ENCODE measurements at regions not wholly inside any gene's neighbourhood (a gene's known extent, or its start where the extent isn't known, plus 50 kb on each side); places are given as distances from the start of the nearest gene placed in this dataset.
"Not testable (repeated sequence)": the region's sequence is repeated elsewhere in the genome, so short reads cannot be mapped to it uniquely, and the experiment has no call there.

DNA sequence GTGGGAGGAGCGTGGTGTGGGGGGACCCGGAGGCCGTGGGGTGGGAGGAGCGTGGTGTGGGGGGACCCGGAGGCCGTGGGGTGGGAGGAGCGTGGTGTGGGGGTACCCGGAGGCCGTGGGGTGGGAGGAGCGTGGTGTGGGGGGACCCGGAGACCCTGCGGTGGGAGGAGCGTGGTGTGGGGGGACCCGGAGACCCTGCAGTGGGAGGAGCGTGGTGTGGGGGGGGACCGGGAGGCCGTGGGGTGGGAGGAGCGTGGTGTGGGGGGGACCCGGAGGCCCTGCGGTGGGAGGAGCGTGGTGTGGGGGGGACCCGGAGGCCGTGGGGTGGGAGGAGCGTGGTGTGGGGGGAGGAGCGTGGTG is 203.5 kb downstream of the DLL1 start:
- not testable (repeated sequence) for DNase-seq (ENCODE audit: extremely low read depth in 1 of 2, low read depth in 1 of 2)

GRCh38 chr6:170086639-170087420 is 204.0 kb downstream of the DLL1 start:
- no peak for DNase-seq (ENCODE audit: extremely low read depth in 1 of 2, low read depth in 1 of 2)

DNA sequence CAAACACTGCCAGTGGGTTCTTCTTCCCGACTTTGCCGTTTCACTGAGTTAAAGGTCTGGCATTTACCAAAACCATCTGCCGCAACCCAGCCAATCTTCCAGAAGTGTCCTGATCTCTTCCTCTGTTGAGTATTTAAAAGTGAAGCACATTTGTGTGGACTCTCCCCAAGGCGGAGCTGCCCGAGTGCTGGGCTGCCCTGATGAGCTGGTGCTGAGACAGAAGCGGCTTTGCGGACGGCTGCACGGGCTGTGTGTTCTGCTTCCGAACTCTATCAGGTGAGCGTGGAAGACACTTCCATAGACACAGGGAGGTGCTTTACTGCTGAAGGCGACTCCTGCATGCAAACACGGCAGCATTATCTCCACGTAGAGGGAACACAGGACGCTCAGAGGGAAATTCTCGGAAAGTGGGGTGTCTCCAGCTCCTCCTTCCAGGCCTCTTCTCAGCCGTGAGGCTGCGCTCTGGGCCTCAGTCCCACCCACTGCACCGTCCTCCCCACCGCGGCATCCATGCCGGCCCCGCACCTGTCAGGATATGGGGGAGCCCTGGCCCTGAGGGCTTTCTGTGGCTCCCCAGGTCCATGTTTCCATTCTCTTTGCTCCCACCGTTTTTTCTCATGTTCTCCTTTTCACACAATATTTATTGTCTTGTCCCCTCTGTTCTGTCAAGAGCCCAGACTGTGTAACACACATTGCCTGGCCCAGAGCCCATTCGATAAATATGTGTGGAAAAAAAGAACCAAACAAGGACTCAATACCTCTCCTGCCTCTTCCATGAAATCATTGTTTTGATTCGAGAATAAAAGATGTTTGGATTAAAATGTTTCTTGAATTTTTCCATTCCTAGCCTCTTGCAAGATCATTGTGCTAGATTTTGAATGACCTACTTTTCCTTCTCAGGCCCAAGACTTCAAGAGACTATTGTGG is 205.1 kb downstream of the DLL1 start:
- no peak for DNase-seq (ENCODE audit: extremely low read depth in 1 of 2, low read depth in 1 of 2)

DNA sequence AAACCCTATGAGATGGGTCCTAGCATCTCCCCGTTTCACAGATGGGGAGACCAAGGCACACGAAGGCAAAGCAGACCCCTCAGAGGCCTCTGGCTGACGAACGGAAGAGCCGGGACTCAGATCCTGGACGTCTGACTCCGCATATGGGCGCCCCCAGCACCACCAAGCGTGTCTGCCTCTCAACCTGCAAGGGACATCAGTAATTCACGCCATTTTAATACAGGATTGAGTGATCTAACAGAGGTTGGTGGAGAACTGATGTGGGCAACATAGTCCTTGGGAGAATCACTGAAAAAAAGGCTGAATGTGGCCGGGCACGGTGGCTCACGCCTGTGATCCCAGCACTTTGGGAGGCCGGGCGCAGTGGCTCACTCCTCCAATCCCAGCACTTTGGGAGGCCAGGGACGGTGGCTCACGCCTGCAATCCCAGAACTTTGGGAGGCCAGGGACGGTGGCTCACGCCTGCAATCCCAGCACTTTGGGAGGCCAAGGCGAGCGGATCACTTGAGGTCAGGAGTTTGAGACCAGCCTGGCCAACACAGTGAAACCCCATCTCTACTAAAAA is 206.6 kb downstream of the DLL1 start:
- no peak for DNase-seq (ENCODE audit: extremely low read depth in 1 of 2, low read depth in 1 of 2)

DNA sequence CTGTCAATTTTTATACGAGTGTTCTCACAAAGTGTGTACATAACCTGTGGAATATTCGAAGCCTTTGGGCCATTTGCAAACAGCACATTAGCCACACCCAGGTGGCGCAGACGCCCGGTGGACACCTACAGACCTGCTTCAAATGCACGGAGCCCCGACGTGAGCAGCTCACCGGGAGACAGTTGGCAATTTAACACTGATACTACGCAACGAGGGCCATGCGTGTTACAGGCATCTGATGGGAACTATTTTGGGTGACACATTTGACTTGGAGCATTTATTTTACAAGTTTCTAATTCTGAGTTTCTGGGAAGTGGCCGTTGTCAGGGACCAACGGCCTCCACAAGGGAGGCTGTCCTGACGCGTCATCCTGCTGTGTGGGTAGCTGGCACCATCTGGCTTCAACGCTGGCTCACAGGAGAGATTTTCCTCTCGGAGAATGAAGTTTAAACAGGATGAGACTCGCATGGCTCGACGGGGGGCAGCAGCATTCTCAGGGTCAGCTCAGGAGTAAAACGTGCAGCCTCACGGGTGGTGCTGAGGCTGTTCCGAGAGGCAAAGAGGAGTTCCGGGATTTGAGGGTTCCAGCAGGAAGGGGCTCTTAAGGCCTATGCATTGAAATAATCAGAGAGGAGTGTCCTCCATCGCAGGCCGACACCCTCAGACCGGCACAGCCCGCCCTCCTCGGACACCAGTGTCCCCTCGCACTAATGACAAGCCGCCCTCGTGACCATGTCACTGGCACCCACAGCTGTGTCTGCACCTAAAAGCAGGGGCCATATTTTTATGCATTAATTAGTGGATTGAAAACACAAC is 207.4 kb downstream of the DLL1 start:
- no peak for DNase-seq (ENCODE audit: extremely low read depth in 1 of 2, low read depth in 1 of 2)

- no peak for DNase-seq (ENCODE audit: extremely low read depth in 1 of 2, low read depth in 1 of 2)
Measured at GRCh38 chr6:170082531-170083187, 208.2 kb downstream of the DLL1 start.

DNA sequence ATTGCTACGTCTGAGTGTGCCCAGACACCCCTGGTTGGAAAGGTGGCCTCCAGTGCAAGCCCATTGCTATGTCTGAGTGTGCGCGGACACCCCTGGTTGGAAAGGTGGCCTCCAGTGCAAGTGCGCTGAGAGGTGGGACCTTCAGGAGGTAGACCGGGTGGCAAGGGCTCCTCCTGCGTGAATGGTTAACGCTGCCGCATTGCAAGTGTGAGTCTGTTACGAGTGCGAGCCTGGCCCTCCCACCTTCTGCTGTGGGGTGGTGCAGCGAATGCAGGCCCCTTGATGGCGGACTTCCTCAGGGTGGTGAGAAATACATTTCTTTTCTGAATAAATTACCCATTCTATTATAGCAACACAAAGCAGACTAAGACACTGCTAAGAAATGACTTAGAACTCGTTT is 208.8 kb downstream of the DLL1 start:
- no peak for DNase-seq (ENCODE audit: extremely low read depth in 1 of 2, low read depth in 1 of 2)

GRCh38 chr6:170081556-170081955 is 209.3 kb downstream of the DLL1 start:
- no peak for DNase-seq (ENCODE audit: extremely low read depth in 1 of 2, low read depth in 1 of 2)

DNA sequence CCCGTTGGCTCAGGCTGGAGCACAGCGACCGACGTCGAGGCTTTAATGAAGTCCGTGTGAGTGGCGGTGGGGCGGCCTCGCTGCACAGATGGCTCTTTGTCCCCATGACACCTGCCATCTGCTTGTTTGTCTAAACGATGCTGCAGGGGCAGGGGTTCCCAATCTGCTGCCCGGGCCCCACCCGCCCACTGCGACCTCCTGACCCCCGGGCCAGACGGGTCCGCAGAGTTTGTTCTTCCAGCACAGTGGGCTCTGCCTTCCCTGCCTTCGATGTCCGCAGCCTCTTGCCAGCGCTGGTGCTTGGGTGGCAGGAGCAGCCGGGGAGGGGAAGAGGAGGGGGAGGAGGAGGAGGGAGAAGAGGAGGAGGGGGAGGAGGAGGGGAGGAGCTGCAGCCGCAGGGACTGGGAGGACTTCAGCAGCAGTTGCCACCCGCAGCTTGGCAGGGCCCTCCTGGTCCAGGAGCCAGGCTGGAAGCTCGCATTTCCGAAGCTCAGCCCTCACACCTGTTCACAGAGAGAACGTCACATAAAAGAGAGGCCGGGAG is 210.0 kb downstream of the DLL1 start:
- no peak for DNase-seq (ENCODE audit: extremely low read depth in 1 of 2, low read depth in 1 of 2)

DNA sequence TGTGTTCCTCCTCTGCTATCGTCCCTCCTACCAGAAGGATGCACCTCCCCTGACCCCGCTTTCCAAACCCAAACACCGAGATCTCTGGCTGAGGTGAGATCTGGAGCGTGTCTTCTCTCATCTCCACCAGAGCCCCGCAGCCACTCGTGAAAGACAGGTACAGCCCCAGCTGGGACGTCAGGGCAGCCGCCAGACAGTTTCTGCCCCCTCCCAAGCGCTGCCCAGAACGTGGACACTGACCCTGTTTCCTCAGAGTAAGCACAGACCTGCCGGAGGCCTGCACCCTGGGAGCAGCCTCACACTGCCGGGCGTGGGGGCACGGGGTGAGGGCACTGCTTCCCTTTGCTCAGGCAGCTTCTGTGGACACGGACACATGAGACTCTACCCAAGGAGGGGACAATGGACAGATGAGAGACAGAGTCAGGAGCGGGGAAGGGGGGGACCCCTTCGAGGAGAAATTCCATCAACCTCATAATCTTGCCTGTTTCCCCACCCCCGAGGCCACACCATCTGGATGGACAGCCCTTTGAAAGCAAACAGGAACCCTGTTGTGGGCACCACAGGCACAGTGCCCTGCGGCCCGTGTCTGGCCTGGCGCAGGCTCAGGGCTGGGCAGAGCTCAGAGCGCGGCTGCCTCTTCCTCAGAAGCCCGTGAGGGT is 210.6 kb downstream of the DLL1 start:
- no peak for DNase-seq (ENCODE audit: extremely low read depth in 1 of 2, low read depth in 1 of 2)

DNA sequence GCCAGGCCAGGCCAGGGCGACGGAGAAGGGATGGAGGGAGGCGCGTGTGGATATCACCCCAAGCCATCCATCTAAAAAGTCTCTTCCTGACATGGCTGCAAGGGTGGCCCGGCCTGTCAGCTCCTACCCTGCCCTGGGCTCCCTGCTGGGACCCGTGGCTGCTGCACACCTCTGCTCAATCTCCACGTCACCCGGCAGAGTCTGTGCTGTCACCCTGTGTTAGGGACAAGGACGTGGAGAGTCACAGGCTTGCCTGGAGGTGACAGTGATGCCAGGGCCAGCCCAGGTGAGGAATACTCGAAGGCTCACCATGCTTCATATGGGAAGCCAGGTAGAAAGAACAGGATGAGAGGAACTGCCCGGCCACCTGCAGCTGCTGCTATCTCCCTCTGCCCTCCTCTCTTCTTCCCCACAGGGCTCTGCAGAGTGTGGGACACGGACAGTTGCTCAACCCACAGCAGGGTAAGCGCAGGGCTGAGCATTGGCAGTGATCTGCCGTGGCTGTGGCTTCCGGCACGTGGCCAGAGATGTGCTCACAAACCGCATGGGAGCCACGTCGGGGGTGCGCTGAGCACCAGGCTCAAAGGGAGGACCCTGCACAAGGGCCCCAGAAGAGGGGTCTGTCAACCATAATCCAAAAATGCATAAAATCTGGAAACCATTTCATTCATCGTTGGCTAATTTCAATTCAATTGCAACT is 214.3 kb downstream of the DLL1 start:
- DNase-seq (ENCODE audit: extremely low read depth in 1 of 2, low read depth in 1 of 2): no peak

- no peak for DNase-seq (ENCODE audit: extremely low read depth in 1 of 2, low read depth in 1 of 2)
Measured at GRCh38 chr6:170075659-170076223, 215.1 kb downstream of the DLL1 start.

DNA sequence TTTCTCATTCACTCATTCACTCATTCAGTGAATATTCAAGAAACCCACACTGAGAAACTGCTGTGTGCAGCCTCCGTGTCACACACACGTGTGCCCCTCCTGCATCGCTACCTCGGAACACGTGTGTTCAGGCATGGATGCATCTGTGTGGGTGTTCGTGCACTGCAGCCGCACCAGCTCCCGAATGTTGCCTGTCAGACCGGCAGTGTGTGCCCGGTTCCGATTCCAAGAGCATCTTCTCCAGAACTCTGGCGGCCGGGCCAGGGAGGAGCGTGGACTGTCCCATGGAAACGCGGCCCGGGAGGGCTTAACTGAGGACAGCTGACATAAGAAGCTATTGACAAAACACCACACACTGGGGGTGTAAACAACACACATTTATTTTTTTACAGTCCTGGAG is 216.0 kb downstream of the DLL1 start:
- no peak for DNase-seq (ENCODE audit: extremely low read depth in 1 of 2, low read depth in 1 of 2)

- DNase-seq (ENCODE audit: extremely low read depth in 1 of 2, low read depth in 1 of 2): no peak
Measured at GRCh38 chr6:170074435-170074834, 216.4 kb downstream of the DLL1 start.

- DNase-seq (ENCODE audit: extremely low read depth in 1 of 2, low read depth in 1 of 2): no peak
Measured at GRCh38 chr6:170073846-170074245, 217.0 kb downstream of the DLL1 start.

GRCh38 chr6:170072246-170072645 is 218.6 kb downstream of the DLL1 start:
- no peak for DNase-seq (ENCODE audit: extremely low read depth in 1 of 2, low read depth in 1 of 2)

GRCh38 chr6:170069611-170070010 is 221.3 kb downstream of the DLL1 start:
- DNase-seq (ENCODE audit: extremely low read depth in 1 of 2, low read depth in 1 of 2): no peak

GRCh38 chr6:170068496-170068895 is 222.4 kb downstream of the DLL1 start:
- no peak for DNase-seq (ENCODE audit: extremely low read depth in 1 of 2, low read depth in 1 of 2)

- no peak for DNase-seq (ENCODE audit: extremely low read depth in 1 of 2, low read depth in 1 of 2)
Measured at GRCh38 chr6:170067923-170068360, 222.9 kb downstream of the DLL1 start.

Data from activated CD8-positive, alpha-beta memory T cell treated with anti-CD3 and anti-CD28 coated beads for 1 hour (primary cell).